Activated T-helper 1 cell treated with Interleukin-2 at 50 U/mL for 16 hours (primary cell): ENCODE measurements at regions not wholly inside any gene's neighbourhood (a gene's known extent, or its start where the extent isn't known, plus 50 kb on each side); places are given as distances from the start of the nearest gene placed in this dataset.
A peak's percentile ranks its signal among the peaks of the same experiment; 100 is the strongest.
"Not testable (repeated sequence)": the region's sequence is repeated elsewhere in the genome, so short reads cannot be mapped to it uniquely, and the experiment has no call there.

Source experiments
- DNase-seq: peaks from one replicate; pipeline ENCODE4 v3.0.0-alpha.2; 2020; ENCODE audit warnings: low read depth

GRCh38 chr17:77628035-77628434 lies 330.5 kb upstream of the TNRC6C start:
- DNase-seq: no peak

DNA sequence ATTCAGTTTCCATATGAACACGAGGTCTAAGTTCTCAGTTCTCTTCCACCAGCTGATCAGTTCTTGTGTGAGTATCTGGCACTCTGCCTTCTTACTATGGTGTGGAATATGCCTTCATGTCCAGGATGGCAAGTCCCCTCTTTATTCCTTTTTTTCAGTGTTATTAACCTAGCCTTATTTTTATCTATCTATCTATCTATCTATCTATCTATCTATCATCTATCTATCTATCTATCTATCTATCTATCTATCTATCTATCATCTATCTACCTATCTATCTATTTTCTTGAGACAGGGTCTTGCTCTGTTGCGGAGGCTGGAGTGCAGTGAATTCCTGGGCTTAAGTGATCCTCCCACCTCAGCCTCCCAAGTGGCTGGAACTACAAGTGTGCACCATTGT lies 329.2 kb upstream of the TNRC6C start:
- DNase-seq: not testable (repeated sequence)

GRCh38 chr17:77631307-77631706 lies 327.2 kb upstream of the TNRC6C start:
- no peak for DNase-seq

DNA sequence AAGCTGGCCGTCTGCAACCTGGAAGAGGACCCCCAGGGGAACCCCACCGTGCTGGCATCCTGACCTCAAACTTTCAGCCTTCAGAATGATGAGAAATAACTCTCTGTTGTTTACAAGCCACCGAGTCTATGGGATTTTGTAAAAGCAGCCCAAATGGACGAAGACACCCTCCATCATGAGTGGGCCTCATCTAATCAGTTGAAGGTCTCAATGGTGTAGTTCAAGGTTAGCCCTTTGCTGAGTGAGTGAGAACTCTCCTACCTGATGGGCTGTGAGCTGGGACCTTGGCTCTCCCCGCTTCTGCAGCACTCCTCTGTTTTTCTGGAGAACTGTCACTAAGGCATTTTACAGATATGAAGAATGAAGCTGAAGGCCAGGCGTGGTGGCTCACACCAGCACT lies 325.9 kb upstream of the TNRC6C start:
- no peak for DNase-seq

DNA sequence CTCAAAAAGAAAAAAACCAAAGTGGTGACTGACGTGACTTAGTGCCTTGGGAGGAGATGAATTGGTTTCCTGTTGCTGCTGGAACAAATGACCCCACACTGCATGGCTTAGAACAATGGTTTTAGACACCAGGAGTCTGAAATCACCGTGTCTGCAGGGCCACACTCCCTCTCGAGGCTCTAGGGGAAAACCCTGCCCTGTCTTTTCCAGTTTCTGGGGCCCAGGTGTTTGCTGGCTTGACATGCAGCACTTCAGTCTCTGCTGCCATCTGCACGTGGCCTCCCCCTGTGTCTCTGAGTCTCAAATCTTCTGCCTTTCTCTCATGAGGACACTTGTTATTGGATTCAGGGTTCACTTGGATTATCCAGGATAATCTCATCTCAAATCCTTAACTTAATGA lies 323.8 kb upstream of the TNRC6C start:
- DNase-seq: no peak

DNA sequence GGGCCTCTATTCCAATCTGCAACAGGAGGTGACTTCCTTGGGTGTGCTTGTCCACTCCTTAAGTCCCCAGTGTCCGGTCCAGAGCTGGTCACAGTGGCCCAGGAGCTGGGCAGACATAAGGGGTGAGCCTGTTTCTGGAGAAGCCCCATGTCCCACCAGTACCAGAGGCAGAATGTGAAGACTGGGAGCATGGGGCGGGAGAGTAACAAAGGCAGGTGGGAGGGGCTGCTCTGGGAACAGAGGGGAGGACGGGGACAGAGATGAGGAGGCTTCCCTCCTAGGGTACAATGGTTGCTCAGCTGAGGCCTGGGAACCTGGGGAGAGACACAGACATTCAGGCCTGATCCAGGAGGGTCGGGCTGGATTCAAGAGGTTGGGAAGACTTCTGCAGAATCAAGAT lies 323.3 kb upstream of the TNRC6C start:
- DNase-seq: no peak

- not testable (repeated sequence) for DNase-seq
Observed at GRCh38 chr17:77635785-77636184, 322.7 kb upstream of the TNRC6C start.

DNA sequence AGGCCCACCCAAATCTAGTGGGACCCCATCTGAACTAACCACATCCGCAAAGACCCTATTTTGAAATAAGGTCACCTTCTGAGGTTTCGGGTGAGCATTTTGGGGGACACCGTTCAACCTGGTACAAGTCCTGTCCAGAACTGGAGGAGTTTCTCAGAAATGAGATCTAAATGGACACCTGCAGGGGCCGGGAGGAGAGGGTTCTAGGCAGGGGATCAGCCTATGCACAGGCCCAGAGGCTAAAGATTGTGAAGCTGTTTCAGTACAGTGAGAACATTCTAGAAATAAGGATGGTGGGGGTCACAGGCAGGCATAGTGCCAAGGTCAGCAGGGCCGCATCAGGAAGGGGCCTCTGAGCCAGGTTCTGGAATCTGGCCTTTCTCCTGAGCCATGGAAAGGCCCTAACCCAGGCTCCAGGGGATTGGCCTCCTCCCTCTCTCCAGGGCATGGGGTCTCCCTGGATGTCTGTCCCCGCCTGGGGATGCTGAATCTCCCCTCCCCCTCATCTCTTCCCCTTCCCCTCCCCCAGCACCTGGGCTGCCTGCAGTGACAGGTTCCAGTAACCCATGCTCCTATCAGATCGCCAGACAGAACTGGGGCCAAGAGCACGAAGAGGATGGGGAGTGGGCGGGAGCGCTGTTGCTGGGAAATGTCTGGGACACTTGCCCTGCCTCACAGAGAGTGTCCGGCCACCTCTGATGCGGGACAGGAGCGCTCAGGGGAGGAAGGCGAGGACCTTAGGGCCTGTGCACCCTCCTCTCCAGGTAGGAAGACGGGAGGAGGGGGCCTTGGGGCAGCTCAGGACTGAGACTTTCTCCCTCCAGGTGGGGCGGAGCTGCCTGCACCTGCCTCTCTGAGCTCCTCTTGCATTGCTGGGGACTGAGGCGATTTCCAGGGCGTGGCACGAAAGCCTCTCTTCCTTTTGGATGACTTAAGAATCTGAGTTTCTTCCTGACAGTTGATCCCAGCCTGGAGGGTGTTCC lies 321.4 kb upstream of the TNRC6C start:
- DNase-seq: no peak

DNA sequence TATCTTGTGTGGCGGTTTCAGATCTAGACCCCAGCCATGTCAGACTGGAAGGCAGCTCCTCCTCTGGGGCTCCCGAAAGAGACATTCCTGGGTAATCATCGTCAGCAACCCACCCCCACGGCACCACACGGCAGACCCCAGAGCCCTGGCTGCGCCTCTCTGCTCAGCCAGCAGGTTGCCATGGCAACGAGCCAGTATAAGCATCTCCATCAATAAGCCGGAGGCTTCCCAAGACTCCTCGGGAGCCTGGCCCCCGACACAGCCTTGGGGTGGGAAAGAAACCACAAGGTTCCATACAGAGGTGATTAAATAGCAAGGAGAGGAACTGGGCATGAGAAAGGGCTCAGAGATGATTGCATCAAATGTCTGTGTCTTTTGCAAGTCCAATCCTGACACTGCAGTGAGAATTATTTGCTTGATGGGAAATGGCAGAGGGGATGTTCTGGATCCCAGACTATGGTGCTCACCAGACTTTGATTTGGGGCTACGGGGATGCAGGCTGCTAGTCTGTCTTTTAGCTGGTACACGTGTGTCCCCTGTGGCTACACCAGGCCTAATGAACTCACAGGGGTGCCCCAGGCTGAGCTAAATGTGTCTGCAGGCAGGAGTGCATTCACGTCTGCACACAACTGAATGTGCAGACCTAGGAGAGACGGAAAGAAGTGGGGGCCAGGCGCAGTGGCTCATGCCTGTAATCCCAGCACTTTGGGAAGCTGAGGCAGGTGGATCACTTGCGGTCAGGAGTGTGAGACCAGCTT lies 320.5 kb upstream of the TNRC6C start:
- no peak for DNase-seq

- no peak for DNase-seq
Observed at GRCh38 chr17:77640252-77640651, 318.3 kb upstream of the TNRC6C start.

DNA sequence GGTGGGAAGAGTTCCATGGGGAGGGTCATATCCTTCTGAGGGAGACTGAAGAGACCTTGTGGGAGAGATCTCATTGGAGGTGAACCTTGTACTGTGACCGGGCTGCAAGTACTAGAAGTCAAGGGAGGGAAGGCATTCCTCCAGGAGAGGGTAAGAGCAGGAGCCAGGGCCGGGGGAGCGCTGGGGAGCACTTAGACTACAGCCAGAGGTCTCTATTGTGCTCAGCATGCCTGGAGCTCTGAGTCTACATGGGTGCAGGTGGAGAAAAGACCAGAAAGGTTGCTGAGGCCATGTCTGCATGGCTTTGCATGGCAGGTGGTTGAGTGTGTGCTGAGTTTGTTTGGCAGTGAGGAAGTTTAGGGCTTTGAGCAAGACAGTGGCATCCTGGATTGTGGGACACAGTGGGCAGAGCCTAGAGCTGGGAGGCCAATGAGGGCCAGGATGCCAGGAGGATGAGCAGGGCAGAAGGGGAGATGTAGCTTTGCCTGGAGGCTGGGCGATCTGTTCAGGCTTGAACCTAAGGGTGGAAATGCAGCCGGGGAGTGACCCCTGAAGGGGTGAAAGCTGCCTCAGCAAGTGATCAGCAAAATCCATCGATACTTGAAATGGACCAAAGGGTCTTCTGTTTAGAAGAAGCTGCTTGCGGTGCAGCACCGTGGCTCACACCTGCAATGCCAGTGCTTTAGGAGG lies 317.4 kb upstream of the TNRC6C start:
- no peak for DNase-seq

- DNase-seq: no peak
Observed at GRCh38 chr17:77641718-77642117, 316.8 kb upstream of the TNRC6C start.

GRCh38 chr17:77644181-77645071 lies 314.1 kb upstream of the TNRC6C start:
- DNase-seq: no peak

DNA sequence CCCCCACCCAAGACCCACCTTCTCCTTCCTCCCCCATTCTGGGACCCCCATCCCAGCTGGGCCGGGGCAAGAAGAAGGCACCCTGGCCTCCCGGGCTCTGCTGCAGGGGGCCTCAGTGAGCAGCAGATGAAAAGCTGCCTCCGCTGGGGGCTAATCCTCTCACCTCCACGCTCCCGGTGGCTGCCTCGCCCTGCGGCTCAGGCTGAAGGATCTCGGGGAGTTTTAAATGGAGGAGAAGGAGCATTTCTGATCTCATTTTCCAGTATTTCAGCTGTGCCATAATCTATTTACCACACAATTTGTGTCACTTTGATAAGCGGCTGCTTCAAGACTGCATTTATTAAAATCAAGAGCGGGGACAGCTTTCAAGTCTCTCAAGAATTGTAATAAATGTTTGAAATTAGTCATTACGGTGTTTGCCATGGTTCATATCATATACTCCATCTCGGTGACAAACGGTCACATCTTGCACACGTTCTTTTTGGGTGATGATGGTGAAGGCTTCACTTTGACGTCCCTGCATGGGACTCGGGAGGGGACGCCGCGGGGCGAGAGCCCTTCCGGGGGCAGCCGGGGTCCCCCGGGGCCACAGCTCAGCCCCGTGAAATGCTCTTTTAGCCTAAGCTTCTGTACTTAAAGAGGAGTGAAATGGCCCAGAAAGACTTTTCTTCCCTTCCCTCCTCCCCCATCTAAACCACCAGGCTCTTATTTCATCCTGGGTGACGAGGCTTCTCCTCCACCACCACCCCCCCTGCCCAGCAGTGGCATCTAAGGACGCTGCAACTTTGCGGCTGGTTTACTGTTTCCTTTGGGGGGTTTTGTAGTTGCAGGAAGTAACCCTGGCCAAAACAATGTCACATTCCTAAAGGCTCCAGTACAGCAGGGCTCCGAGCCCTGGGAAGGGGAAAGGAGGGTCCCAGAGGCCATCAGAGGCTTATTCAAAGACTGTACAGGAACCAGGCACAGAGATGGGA lies 313.1 kb upstream of the TNRC6C start:
- DNase-seq: peak; percentile 34

DNA sequence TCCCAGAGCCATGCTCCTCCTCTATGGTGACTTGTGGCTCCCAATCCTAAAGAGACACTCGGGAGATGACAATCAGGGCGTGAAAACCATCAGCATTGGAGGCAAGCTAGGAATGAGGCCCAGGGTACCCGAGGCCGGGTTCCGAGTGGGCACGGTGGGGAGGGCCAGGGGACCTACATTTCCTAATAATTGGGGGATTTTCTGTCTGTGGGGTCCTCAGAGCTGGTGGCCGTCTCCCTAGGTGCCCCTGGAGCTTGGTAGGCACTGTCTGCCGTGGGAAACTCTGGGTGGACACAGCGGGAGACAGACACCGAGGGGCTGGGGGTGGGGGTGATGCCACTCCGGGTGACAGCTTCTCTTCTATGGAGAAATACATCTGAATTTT lies 312.5 kb upstream of the TNRC6C start:
- DNase-seq: no peak

DNA sequence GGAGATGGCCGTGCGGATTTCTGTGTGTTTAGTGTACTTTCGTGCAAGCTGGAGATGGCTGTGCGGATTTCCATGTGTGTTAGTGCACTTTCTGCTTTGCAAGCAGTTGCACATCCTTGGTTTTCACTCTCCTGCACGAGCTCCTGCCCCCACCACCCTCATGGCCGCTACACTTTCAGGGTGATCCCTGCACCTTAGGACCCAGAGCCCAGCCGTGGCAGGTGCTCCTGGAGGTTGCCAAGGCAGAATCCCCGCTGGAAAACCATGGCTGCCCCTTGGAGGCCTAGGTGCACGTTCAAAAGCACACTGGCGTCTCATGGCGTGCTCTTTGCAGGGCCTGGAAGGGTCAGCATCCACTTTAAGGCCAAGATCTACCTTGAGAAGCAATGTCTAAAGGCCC lies 311.0 kb upstream of the TNRC6C start:
- no peak for DNase-seq

- DNase-seq: no peak
Observed at GRCh38 chr17:77649717-77650211, 308.7 kb upstream of the TNRC6C start.

GRCh38 chr17:77651988-77652387 lies 306.5 kb upstream of the TNRC6C start:
- DNase-seq: no peak

GRCh38 chr17:77654296-77654695 lies 304.2 kb upstream of the TNRC6C start:
- DNase-seq: no peak

DNA sequence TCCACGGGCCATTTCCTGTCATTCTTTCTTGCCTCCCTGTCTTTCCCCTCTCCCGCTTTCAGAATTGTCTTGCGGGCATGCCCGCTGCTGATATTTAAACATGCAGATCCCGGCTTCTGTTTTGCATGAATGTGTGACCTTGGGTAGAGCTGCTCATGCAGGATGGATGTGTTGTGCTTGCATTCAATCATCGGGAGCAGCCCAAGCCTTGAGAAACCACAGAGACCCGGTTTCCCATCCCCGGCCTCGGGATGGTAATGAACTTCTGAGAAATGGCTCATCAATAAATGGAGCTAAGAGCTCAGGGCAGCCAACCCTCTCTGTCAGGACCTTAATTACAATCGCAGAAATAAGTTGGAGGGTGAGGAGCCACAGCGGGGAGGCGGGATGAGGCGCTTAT lies 303.7 kb upstream of the TNRC6C start:
- no peak for DNase-seq
